ENCODE measurements at regions not wholly inside any gene's neighbourhood (a gene's known extent, or its start where the extent isn't known, plus 50 kb on each side); places are given as distances from the start of the nearest gene placed in this dataset.
"Not testable (repeated sequence)": the region's sequence is repeated elsewhere in the genome, so short reads cannot be mapped to it uniquely, and the experiment has no call there.

- DNase-seq (ENCODE audit: low spot score): no peak
Measured at GRCh38 chr1:19591482-19592091, 52.5 kb upstream of the NBL1 start.

- no peak for DNase-seq (ENCODE audit: low spot score)
Measured at GRCh38 chr1:19585507-19585906, 58.6 kb upstream of the NBL1 start.

GRCh38 chr1:19582318-19582717 is 61.8 kb upstream of the NBL1 start:
- peak; percentile 38 for DNase-seq (ENCODE audit: low spot score)

- DNase-seq (ENCODE audit: low spot score): no peak
Measured at GRCh38 chr1:19581381-19581780, 62.7 kb upstream of the NBL1 start.

- DNase-seq (ENCODE audit: low spot score): no peak
Measured at GRCh38 chr1:19577561-19577960, 66.5 kb upstream of the NBL1 start.

- no peak for DNase-seq (ENCODE audit: low spot score)
Measured at GRCh38 chr1:19577036-19577435, 67.1 kb upstream of the NBL1 start.

GRCh38 chr1:19569786-19570185 is 74.3 kb upstream of the NBL1 start:
- no peak for DNase-seq (ENCODE audit: low spot score)

GRCh38 chr1:19567041-19567440 is 77.1 kb upstream of the NBL1 start:
- no peak for DNase-seq (ENCODE audit: low spot score)

- no peak for DNase-seq (ENCODE audit: low spot score)
Measured at GRCh38 chr1:19564366-19564765, 79.0 kb upstream of the CAPZB start.

GRCh38 chr1:19563324-19564097 is 78.2 kb upstream of the CAPZB start:
- DNase-seq (ENCODE audit: low spot score): no peak

- no peak for DNase-seq (ENCODE audit: low spot score)
Measured at GRCh38 chr1:19562847-19563246, 77.5 kb upstream of the CAPZB start.

GRCh38 chr1:19560480-19560879 is 75.1 kb upstream of the CAPZB start:
- DNase-seq (ENCODE audit: low spot score): no peak

GRCh38 chr1:19559641-19560040 is 74.3 kb upstream of the CAPZB start:
- DNase-seq (ENCODE audit: low spot score): no peak

- DNase-seq (ENCODE audit: low spot score): no peak
Measured at GRCh38 chr1:19557609-19558051, 72.3 kb upstream of the CAPZB start.

GRCh38 chr1:19554090-19554489 is 68.8 kb upstream of the CAPZB start:
- no peak for DNase-seq (ENCODE audit: low spot score)

- no peak for DNase-seq (ENCODE audit: low spot score)
Measured at GRCh38 chr1:19552291-19553010, 67.1 kb upstream of the CAPZB start.

GRCh38 chr1:19551837-19552236 is 66.5 kb upstream of the CAPZB start:
- DNase-seq (ENCODE audit: low spot score): not testable (repeated sequence)

- DNase-seq (ENCODE audit: low spot score): not testable (repeated sequence)
Measured at GRCh38 chr1:19550437-19550836, 65.1 kb upstream of the CAPZB start.

- no peak for DNase-seq (ENCODE audit: low spot score)
Measured at GRCh38 chr1:19547814-19548213, 62.5 kb upstream of the CAPZB start.

GRCh38 chr1:19536519-19536918 is 51.2 kb upstream of the CAPZB start:
- no peak for DNase-seq (ENCODE audit: low spot score)

GRCh38 chr1:19535214-19535613 is 49.9 kb upstream of the CAPZB start:
- no peak for DNase-seq (ENCODE audit: low spot score)

Data from COLO829 (cell line).